ENCODE measurements at regions not wholly inside any gene's neighbourhood (a gene's known extent, or its start where the extent isn't known, plus 50 kb on each side); places are given as distances from the start of the nearest gene placed in this dataset.
"Not testable (repeated sequence)": the region's sequence is repeated elsewhere in the genome, so short reads cannot be mapped to it uniquely, and the experiment has no call there.

- TF ChIP-seq, protein P1, sequence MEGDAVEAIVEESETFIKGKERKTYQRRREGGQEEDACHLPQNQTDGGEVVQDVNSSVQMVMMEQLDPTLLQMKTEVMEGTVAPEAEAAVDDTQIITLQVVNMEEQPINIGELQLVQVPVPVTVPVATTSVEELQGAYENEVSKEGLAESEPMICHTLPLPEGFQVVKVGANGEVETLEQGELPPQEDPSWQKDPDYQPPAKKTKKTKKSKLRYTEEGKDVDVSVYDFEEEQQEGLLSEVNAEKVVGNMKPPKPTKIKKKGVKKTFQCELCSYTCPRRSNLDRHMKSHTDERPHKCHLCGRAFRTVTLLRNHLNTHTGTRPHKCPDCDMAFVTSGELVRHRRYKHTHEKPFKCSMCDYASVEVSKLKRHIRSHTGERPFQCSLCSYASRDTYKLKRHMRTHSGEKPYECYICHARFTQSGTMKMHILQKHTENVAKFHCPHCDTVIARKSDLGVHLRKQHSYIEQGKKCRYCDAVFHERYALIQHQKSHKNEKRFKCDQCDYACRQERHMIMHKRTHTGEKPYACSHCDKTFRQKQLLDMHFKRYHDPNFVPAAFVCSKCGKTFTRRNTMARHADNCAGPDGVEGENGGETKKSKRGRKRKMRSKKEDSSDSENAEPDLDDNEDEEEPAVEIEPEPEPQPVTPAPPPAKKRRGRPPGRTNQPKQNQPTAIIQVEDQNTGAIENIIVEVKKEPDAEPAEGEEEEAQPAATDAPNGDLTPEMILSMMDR (IDR thresholded peaks at IDR 0.05; ENCODE audit: low read depth, low read length): not testable (repeated sequence)
- not testable (repeated sequence) for TF ChIP-seq EZH2phosphoT487 (IDR thresholded peaks at IDR 0.05; ENCODE audit: low read depth)
These were observed 96.2 kb downstream of the HAUS1 start for GRCh38 chr18:46200178-46201055.

Data from OCI-LY3 (cell line).